HG03575 (cell line): ENCODE measurements at regions not wholly inside any gene's neighbourhood (a gene's known extent, or its start where the extent isn't known, plus 50 kb on each side); places are given as distances from the start of the nearest gene placed in this dataset.

Experiments used
- ATAC-seq: cut with Tn5 transposase; IDR thresholded peaks from one replicate; pipeline ENCODE4 v1.9.1; 2021; ENCODE audit not compliant: unreplicated experiment, insufficient number of reproducible peaks, low FRiP score; ENCODE audit errors: extremely low read depth

DNA sequence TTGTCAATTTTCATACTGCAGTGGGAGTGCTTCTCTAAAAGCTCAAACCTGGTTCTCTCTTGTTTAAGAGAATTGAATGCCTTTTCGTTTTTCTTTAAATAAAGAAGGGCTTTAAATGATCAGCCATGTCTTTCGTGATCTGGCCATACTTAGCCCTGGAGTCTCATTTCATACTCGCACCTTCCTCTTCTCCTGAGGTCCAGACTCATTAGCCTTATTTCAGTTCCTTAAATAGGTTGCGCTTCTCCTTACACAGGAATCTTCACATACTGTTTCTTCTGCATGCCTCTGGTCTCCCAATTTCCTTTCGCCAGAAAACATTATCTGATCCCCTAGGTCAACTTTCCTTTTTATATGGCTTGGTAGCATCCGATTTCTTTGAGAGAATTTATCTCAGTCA, 565.6 kb upstream of the TENM3 start:
- no peak for ATAC-seq

DNA sequence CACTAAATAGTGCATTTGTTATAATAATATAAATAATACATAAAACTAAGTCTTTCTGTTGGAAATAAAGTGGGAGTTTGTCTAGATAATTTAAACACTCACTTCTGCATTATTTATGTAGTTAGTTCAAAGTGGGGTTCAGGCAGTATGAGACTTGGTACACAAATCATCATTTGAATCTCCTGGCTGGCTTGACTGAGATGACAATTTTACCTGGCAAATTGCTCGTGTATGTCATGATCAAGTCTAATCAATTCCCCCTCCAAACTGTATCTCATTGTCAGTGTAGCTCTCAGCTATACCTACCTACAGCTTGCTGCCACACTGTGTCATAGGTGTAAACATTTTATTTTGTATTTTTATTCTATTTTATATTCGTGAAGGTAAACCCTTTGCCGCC, 563.4 kb upstream of the TENM3 start:
- ATAC-seq, result no peak

DNA sequence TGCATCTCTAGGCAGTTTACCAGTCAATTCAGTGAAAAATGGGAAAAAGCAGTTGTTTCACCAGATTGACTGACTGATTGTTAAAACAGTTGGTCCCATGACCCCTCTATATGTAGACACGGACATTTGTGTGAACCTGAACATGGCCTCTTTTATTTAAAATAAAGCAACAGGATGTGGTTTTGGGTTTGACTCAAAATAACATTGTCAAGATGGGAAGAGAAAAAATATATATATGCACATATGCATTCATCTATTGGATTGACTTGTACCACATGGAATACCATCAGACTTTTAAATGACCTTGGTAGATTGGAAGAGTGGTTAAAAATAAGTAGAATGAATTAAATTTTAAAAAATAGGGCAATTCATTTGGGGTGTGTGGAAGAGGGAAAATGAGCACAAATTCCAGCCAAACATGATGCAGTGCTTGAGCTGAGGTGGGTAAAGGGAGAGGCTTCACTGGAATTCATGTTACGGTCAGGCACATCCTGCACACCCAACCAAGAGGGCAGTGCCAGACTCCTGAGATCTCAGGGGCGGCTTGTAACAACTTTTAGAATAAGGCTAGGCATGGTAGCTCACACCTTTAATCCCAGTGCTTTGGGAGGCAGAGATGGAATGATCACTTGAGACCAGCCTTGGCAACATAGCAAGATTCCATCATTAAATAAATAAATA, 560.7 kb upstream of the TENM3 start:
- ATAC-seq, result no peak

DNA sequence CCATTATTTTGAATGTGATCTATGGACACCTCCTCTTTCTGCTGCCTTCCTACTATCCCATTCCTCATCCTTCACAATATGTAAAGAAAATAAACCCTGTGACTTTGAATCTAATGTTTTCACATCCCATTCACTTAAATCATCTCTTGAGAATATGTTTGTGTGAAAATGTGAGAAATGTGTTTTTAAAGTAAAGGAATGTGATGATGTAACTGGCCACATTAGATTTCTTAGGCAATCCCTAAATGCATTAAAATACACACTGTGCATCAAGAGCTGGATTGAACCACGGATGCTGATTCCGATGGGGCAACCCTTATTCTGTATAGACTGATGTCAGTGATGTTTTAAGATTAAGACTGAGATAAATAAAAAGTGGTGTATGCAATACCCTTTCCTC, 558.9 kb upstream of the TENM3 start:
- ATAC-seq, result no peak

DNA sequence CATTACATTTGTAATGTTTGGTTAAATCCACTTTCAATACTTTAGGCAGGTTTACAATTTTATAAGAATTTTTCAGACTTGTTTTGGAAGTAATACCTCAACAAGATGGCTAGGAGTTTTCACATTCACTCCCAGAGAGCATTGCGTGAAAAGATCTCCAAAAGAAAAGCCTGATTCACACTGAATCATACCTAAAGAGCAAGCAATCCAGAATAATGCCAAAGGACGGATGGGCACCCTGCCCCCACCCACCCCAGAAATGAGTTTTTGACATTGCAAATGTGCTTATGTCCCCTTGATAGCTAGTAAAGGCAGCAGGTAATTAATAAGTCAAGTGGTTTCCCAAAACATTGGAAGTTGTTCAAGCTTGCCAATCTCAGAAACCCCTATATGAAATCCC, 557.7 kb upstream of the TENM3 start:
- no peak for ATAC-seq

DNA sequence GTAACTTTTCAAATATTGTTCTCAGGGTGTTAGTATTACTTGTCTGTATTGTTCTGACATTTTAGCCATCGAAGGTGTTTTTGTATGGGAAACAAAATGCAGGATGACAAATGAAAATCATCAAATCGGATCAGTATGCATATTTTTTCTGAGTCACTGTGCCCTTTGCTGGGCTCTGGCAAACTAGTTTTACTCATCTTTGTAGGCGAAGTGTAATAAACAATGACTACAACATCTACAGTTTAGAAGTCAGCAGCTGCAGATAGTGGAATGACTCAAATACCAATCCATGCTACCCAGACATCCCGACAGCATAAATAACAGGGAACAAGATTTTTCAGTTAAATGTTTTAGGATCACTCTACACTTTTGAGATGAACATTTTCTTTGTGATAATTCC, 557.3 kb upstream of the TENM3 start:
- no peak for ATAC-seq

DNA sequence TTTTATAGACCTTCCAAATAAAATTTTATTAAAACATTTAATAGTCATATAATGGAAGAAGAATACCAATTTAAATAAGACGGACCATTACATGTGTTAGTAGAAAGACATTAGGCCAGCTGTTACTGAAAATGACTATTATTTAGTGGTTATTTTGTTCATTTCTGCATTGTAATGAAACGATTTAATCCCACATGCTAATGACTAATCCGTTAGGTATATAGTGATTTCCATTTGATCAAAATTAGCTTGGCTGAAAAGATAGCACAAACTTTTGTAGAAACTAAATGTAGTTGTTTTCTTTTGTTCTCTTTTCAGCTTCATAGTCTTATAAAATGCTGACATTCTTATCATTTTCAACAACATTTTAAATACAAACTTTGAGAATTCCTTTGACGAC, 556.1 kb upstream of the TENM3 start:
- ATAC-seq, result no peak

DNA sequence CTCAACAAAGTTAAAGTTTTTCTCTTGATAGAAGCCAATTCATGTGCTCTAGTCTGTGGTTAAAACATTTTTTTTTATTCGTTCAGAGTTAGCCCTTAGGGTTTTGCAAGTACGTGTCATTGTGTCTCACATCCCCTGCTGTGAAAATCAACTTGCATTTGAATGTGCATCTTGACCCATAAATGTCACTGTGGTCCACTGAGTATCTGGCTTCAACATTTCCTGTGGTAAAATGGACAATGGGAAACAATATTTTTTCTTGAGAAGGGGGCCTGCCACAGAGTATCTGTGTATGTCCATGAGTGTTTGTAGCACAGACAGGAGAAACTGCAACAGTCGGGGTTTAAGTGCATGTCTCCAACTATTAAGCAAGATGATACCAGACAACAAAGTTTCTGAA, 554.8 kb upstream of the TENM3 start:
- no peak for ATAC-seq

DNA sequence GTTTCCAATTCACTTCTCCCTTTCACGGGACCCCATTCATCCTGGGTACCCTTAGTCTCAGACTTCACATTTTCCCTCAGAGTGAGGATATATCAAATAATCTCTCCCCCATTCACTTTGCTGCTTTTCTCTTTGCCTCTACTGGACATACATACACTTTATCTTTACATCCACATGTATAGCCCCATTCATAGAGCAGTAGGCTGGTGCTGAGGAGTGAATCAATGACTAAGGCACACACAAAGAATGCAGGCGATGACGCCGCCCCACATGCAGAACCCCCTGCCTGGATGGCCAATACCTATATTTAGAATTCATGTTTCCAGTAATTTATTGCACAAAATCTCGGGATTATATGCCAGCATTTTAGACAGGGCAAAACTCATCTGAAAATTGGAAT, 554.3 kb upstream of the TENM3 start:
- ATAC-seq, result no peak

DNA sequence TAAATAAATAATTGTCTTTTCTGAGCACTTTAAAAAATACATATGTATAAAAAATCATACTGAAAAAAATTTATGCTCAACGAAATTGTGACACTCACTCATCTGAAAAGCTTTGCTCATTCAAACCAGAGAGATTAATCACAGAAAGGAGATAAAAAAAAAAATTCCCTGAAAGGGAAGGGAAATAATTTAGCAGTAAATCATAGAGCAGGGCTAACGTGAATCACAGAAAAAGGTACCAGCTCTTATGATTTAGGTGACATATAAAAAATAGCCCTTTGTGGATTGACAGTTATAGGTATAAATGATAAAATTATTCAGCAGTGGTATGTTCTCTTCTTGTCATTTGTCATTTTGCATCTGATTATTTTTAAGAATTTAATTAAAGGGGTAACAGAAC, 552.7 kb upstream of the TENM3 start:
- no peak for ATAC-seq

DNA sequence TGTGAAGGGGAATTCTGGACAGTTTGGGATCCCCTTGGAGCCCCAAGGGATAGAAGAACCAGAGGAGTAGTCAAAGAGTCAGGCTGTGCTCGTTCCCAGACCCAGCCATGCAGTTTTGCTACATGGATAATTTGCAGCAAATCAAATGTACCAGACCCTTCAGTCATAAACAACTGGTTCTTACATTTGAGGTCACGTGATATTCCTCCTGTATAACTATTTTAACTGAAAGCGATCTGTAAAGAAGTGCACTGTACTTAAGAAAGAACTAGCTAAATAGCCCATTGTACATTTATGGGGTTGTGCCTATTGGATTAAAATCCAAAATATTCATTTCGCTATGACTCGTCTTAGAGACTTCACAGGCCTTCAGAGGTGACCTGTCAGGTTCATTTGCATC, 550.2 kb upstream of the TENM3 start:
- ATAC-seq, result no peak

DNA sequence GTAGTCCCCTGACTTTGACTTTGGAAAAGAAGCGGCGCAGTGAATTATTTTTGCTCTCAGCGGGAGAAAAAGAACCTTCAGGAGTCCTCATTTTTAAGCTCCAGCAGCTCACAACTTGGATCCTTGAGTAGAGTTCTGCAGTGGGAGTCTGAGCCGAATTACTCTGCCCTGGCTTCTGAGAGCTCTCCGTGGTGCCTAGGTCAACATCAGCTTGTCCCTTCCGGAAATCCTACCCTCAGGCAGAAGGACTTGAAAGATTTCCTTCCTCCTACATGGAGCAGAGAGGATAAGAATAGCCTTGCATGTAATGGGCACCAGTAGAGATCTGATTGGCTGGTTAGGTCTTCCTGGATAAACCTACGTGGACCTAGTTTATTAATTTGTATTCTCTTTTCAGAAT, 549.7 kb upstream of the TENM3 start:
- no peak for ATAC-seq

DNA sequence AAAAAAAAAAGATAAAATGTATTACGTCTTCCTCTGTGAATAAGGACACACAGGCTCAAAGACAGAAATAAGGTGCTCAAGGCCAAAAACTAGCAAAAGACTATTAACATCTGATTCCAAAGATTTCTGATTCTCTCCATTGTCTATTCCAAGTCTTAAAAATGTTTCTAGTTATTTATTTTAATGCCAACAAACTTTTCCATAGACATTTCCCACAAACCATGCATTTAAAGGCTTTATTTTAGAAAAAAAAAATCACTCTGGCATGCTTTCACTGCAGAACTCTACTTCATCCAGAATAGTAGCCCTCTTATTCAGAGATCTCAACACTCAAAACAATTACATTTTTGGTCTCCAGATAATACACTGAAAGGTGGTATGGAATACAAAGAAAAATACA, 545.0 kb upstream of the TENM3 start:
- ATAC-seq, result no peak

DNA sequence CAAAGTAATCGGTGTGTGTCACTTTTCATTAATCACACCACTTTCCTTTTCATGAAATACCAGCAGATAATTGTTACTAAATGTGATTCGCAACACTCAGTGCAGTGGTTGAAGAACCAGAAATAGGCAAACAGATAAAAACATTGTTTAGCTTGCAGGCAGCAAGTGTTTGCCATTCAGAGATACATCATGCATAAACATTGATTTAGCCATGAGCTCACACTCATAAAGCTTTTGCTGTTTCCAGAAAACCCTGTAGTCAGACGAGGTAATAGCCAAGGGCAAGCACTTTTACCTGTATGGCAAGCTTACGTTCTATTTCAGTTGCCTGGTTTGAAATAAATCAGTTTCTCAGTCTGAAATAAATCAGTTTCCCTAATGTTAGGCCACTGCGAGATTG, 542.0 kb upstream of the TENM3 start:
- ATAC-seq, result no peak

DNA sequence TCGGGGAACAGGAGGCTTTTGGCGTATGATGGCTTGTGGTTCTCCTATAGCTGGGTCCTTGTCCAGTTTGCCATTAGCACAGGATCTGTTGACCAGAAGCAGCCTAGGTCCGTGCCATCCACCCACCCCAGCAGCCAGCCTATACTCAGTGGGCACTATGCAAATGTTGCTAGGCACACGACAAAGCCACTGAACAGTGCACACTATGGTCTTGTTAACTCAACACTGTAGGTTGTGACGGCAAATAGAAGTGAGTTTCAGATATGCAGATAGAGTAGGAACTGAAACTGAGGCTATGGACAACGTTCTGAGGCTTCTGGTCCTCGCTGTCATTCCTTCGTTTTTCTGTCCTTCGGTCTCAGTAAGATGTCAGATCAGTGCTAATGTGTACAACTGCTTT, 541.3 kb upstream of the TENM3 start:
- no peak for ATAC-seq

DNA sequence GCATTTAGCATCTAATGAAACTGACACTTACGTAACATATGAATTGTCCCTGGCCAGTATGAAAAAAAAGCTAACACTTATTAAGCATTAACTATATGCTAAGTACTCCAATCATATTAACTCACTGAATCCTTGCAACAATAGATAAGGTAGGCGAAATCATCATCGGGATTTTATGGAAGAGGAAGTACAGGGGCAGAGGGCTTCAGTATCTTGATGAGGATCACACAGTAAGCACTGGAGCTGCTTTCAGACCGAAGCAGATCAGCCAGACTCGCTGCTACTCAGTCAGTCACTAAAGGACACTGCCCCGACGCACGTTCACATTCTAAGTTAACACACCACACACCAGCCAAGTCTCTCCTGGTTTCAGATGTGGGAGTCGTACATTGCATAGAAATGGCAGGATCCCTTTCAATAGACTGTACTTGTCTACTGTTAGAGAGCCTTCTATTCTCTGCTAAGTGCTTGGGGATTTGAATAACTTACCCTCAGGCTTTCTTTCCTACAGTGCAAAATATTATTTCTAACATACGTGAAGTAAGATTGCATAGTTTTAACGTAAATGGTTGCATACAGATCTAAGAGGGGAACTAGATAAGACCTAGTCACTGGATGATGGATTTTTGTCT, 540.2 kb upstream of the TENM3 start:
- no peak for ATAC-seq

DNA sequence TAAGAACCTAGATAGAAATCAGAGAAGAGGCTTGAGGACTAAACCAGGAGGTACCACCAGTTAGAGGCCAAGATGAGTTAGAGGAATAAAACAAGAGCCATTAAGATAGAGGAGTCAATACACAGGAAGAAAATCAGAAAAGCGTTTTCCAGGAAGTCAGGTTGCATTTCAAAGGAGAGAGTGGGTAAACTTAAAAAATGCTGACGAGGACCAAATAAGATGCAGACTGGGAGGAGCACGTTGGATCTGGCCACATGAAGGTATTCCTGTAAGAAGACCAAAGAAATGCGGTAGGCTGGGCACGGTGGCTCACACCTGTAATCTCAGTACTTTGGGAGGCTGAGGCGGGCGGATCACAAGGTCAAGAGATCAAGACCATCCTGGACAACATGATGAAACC, 533.1 kb upstream of the TENM3 start:
- ATAC-seq, result no peak

DNA sequence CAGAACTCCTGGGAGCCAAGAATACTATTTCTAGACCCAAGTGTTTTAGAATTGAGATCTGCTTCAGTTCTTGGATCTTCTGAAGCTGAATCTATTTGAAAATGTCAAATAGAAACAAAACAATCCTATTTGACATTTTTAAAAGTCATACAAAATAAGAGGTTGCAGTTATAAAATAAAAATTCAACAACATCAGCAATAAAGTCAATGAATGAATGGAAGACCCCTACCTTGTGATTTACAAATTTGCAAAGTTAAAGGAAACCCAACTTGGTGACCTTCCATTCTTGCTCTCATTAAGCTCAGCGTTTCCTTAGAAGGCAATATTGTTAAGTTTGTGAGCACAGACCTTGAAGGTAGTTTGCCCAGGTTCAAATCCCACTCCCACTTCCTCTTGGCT, 531.8 kb upstream of the TENM3 start:
- ATAC-seq, result no peak

DNA sequence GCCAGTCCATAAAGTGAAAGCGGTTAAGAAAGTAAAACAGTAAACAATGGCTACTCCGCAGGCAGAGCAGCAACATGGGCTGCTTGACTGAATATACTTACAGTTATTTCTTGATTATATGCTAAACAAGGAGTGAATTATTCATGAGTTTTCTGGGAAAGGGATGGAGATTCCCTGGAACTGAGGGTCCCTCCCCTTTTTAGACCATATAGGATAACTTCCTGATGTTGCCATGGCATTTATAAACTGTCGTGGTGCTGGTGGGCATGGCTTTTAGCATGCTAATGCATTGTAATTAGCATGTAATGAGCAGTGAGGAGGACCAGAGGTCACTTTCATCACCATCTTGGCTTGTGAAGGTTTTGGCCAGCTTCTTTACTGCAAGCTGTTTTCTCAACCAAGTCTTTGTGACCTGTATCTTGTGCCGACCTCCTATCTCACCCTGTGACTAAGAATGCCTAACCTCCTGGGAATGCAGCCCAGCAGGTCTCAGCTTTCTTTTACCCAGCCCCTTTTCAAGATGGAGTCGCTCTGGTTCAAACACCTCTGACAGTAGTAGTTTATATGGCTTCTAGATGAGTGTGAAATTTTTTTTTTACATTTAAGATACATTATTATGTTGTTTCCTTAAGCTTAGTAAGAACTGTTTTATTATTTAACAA, 514.8 kb upstream of the TENM3 start:
- no peak for ATAC-seq

DNA sequence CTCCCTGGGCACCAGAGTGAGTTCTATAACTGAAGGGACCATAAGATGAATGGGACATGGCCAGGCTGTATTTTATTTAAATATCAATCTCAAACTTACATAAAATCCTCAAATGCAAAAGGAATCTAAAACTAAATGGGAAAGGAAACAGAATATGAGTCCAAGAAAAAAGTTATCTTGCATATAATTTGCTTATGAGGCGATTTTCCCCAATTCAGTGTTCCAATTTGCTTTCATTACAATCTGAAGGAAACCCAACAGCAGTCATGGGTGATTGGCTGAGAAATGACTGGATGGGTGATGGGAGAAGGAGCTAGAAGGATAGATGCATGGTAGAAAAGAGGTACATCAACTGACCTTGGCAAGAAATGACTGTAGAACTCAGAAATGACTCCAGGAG, 511.3 kb upstream of the TENM3 start:
- no peak for ATAC-seq

DNA sequence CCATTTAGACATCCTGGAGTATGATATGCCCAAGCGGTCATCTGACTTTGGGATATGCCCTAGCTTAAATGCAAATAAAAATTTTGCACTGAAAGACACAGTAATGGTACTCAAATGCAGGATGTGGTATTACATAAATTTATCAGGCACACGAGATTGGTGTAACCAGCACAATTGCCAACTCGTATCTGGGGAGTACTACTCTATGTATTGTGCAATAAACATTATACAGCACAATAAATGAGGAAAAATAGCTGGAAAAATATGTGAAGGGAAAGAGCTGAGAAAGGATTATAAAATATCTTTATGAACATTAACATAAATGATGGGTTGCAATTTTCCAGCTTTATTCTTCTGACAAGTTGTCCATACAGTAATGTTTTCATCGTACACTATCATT, 505.5 kb upstream of the TENM3 start:
- ATAC-seq, result no peak
